Tibial nerve (tissue), 3 donors: ENCODE measurements at regions not wholly inside any gene's neighbourhood (a gene's known extent, or its start where the extent isn't known, plus 50 kb on each side); places are given as distances from the start of the nearest gene placed in this dataset.

ENCODE experiments used
- EP300 ChIP-seq, 2 donors: sonication (generic); formaldehyde crosslinking; IDR thresholded peaks; one replicate each; pipeline ENCODE4 v1.6.1; 2017; ENCODE audit warnings: antibody characterized with exemption in 2 of 2, mild to moderate bottlenecking in 1 of 2
- POLR2A ChIP-seq, 2 donors: fragments of 450-650 bp; IDR thresholded peaks; one replicate each; pipeline ENCODE4 v1.6.1; 2017; ENCODE audit warnings: antibody characterized with exemption in 2 of 2, mild to moderate bottlenecking in 2 of 2, moderate library complexity in 2 of 2

DNA sequence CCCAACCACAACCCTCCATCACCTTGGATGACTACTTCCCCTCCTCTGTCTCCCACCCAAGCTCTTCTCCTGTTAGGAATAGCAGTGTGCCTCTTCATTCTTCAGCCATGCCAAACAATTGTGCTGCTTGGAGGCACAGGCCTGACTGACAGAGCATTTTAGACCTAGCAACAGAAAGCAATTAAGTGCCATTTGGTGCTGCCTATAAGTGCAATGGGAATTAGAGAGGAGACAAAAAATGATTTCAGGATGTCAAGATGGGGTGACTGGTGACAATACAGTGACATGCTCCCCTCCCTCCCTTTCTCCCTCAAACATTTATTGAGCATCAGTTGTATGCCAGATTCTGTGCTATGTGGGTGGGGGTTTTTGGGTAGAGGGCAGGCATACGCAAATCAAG lies 322.6 kb upstream of the MOCS1 start:
- TF ChIP-seq POLR2A (IDR thresholded peaks at IDR 0.05) (no peak), EP300 (IDR thresholded peaks at IDR 0.05) (no peak)
